HUES6 (cell line): ENCODE measurements at regions not wholly inside any gene's neighbourhood (a gene's known extent, or its start where the extent isn't known, plus 50 kb on each side); places are given as distances from the start of the nearest gene placed in this dataset.

ENCODE experiments used
- H3K27ac ChIP-seq: 2 replicates; pipeline ENCODE4 v1.7.0; 2013; ENCODE audit warnings: low read depth, mild to moderate bottlenecking, low read length, inconsistent platforms
- H3K27me3 ChIP-seq: 2 replicates; pipeline ENCODE4 v1.6.1; 2013; ENCODE audit warnings: low read length; ENCODE audit not compliant: control insufficient read depth, insufficient read depth
- H3K36me3 ChIP-seq: 2 replicates; pipeline ENCODE4 v1.6.1; 2013; ENCODE audit warnings: low read length; ENCODE audit not compliant: control insufficient read depth, insufficient read depth
- H3K4me1 ChIP-seq: 2 replicates; pipeline ENCODE4 v1.6.1; 2013; ENCODE audit warnings: low read length; ENCODE audit not compliant: control insufficient read depth, insufficient read depth
- H3K4me3 ChIP-seq: 2 replicates; pipeline ENCODE4 v1.5.1; 2013; ENCODE audit warnings: low read depth, low read length
- H3K9ac ChIP-seq: one replicate; pipeline ENCODE4 v1.6.1; 2013; ENCODE audit warnings: mild to moderate bottlenecking, low read length
- H3K9me3 ChIP-seq: 2 replicates; pipeline ENCODE4 v1.6.1; 2013; ENCODE audit warnings: low read depth, low read length; ENCODE audit not compliant: control insufficient read depth, insufficient read depth

- no peaks in the 10 kb centered on the region for H3K36me3 ChIP-seq
- H3K4me3 ChIP-seq, result no peak overlapping the region
- no peaks in the 10 kb centered on the region for H3K27me3 ChIP-seq
- no peak overlapping the region for H3K27ac ChIP-seq
- H3K4me1 ChIP-seq, result no peaks in the 10 kb centered on the region
- H3K9me3 ChIP-seq, result no peaks in the 10 kb centered on the region
- no peak overlapping the region for H3K9ac ChIP-seq
Measured at GRCh38 chr10:9807846-9808245, 1209.8 kb upstream of the CELF2 start.

- peaks cover under 1% of the 10 kb centered on the region; the same call in 1 of the 2 replicates for H3K9me3 ChIP-seq
- H3K4me3 ChIP-seq, result no peak overlapping the region
- H3K4me1 ChIP-seq, result no peaks in the 10 kb centered on the region
- no peaks in the 10 kb centered on the region for H3K36me3 ChIP-seq
- no peak overlapping the region for H3K27ac ChIP-seq
- no peaks in the 10 kb centered on the region for H3K27me3 ChIP-seq
- no peak overlapping the region for H3K9ac ChIP-seq
Measured at GRCh38 chr10:9811601-9812000, 1206.1 kb upstream of the CELF2 start.

GRCh38 chr10:9814285-9814864 is 1203.3 kb upstream of the CELF2 start:
- H3K36me3 ChIP-seq, result no peaks in the 10 kb centered on the region
- H3K27ac ChIP-seq, result no peak overlapping the region
- H3K4me1 ChIP-seq, result no peaks in the 10 kb centered on the region
- no peaks in the 10 kb centered on the region for H3K27me3 ChIP-seq
- H3K4me3 ChIP-seq, result no peak overlapping the region
- H3K9me3 ChIP-seq, result peaks cover 4% of the 10 kb centered on the region; the same call in 1 of the 2 replicates
- no peak overlapping the region for H3K9ac ChIP-seq

- H3K36me3 ChIP-seq, result no peaks in the 10 kb centered on the region
- H3K9me3 ChIP-seq, result peaks cover 4% of the 10 kb centered on the region; the same call in 1 of the 2 replicates
- H3K9ac ChIP-seq, result no peak overlapping the region
- no peak overlapping the region for H3K4me3 ChIP-seq
- H3K4me1 ChIP-seq, result no peaks in the 10 kb centered on the region; the same call in 1 of the 2 replicates
- no peak overlapping the region for H3K27ac ChIP-seq
- H3K27me3 ChIP-seq, result no peaks in the 10 kb centered on the region
Measured at GRCh38 chr10:9819756-9820494, 1197.7 kb upstream of the CELF2 start.

- Histone ChIP-seq H3K4me3 (no peak overlapping the region), H3K9ac (no peak overlapping the region), H3K27ac (no peak overlapping the region), H3K27me3 (no peaks in the 10 kb centered on the region), H3K4me1 (peaks cover 6% of the 10 kb centered on the region), H3K9me3 (no peaks in the 10 kb centered on the region; the same call in 1 of the 2 replicates), H3K36me3 (no peaks in the 10 kb centered on the region)
Measured at GRCh38 chr10:9823268-9823930, 1194.3 kb upstream of the CELF2 start.

GRCh38 chr10:9824631-9825071 is 1193.0 kb upstream of the CELF2 start:
- Histone ChIP-seq H3K9ac (no peak overlapping the region), H3K36me3 (no peaks in the 10 kb centered on the region), H3K4me1 (peaks cover 6% of the 10 kb centered on the region), H3K27ac (no peak overlapping the region), H3K4me3 (no peak overlapping the region), H3K9me3 (no peaks in the 10 kb centered on the region), H3K27me3 (no peaks in the 10 kb centered on the region)

GRCh38 chr10:9825491-9826018 is 1192.1 kb upstream of the CELF2 start:
- H3K36me3 ChIP-seq, result no peaks in the 10 kb centered on the region
- no peak overlapping the region for H3K27ac ChIP-seq
- no peak overlapping the region for H3K9ac ChIP-seq
- H3K9me3 ChIP-seq, result no peaks in the 10 kb centered on the region
- H3K27me3 ChIP-seq, result no peaks in the 10 kb centered on the region
- H3K4me3 ChIP-seq, result no peak overlapping the region
- peaks cover 6% of the 10 kb centered on the region for H3K4me1 ChIP-seq

- Histone ChIP-seq H3K27me3 (no peaks in the 10 kb centered on the region), H3K4me1 (peaks cover 6% of the 10 kb centered on the region), H3K9me3 (no peaks in the 10 kb centered on the region), H3K9ac (no peak overlapping the region), H3K36me3 (no peaks in the 10 kb centered on the region), H3K27ac (no peak overlapping the region), H3K4me3 (no peak overlapping the region)
Measured at GRCh38 chr10:9828110-9828509, 1189.6 kb upstream of the CELF2 start.

GRCh38 chr10:9833942-9834341 is 1183.7 kb upstream of the CELF2 start:
- no peak overlapping the region for H3K27ac ChIP-seq
- peaks cover 5% of the 10 kb centered on the region; the same call in 1 of the 2 replicates for H3K4me1 ChIP-seq
- H3K9me3 ChIP-seq, result peaks cover 6% of the 10 kb centered on the region
- H3K27me3 ChIP-seq, result no peaks in the 10 kb centered on the region
- no peak overlapping the region for H3K9ac ChIP-seq
- no peaks in the 10 kb centered on the region for H3K36me3 ChIP-seq
- no peak overlapping the region for H3K4me3 ChIP-seq

GRCh38 chr10:9834434-9834833 is 1183.2 kb upstream of the CELF2 start:
- Histone ChIP-seq H3K27ac (no peak overlapping the region), H3K27me3 (no peaks in the 10 kb centered on the region), H3K36me3 (no peaks in the 10 kb centered on the region), H3K4me3 (no peak overlapping the region), H3K9me3 (peaks cover 8% of the 10 kb centered on the region), H3K9ac (no peak overlapping the region), H3K4me1 (peaks cover 5% of the 10 kb centered on the region; the same call in 1 of the 2 replicates)

- Histone ChIP-seq H3K9me3 (peaks cover 18% of the 10 kb centered on the region), H3K4me3 (no peak overlapping the region; the same call in 1 of the 2 replicates), H3K27ac (no peak overlapping the region; the same call in 1 of the 2 replicates), H3K27me3 (no peaks in the 10 kb centered on the region), H3K9ac (no peak overlapping the region), H3K4me1 (peaks cover 3% of the 10 kb centered on the region; the same call in 1 of the 2 replicates), H3K36me3 (no peaks in the 10 kb centered on the region)
Measured at GRCh38 chr10:9845075-9845474, 1172.6 kb upstream of the CELF2 start.
